GM12891 (cell line): ENCODE measurements at regions not wholly inside any gene's neighbourhood (a gene's known extent, or its start where the extent isn't known, plus 50 kb on each side); places are given as distances from the start of the nearest gene placed in this dataset.

ENCODE experiments used
- PAX5 ChIP-seq: IDR thresholded peaks from 2 replicates; pipeline ENCODE4 v1.6.1; 2011; ENCODE audit warnings: low read length, moderate library complexity, mild to moderate bottlenecking; ENCODE audit not compliant: insufficient read depth, severe bottlenecking
- POLR2A ChIP-seq: IDR thresholded peaks from 2 replicates; pipeline ENCODE4 v1.6.1; 2011; ENCODE audit warnings: low read depth, low read length, control low read depth
- POLR2AphosphoS5 ChIP-seq: IDR thresholded peaks from 2 replicates; pipeline ENCODE4 v1.6.1; 2011; ENCODE audit warnings: low read depth, low read length, control low read depth
- POU2F2 ChIP-seq: IDR thresholded peaks from 2 replicates; pipeline ENCODE4 v1.6.1; 2011; ENCODE audit warnings: low read depth, mild to moderate bottlenecking, control low read depth, low read length, moderate library complexity
- SPI1 ChIP-seq: IDR thresholded peaks from 2 replicates; pipeline ENCODE4 v1.6.1; 2011; ENCODE audit warnings: low read depth, low read length, control low read depth
- TAF1 ChIP-seq: IDR thresholded peaks from 2 replicates; pipeline ENCODE4 v1.6.1; 2011; ENCODE audit warnings: low read depth, low read length, control low read depth

- no peak for TF ChIP-seq POLR2A
- TF ChIP-seq POLR2AphosphoS5 = no peak
- TF ChIP-seq TAF1 = no peak
- TF ChIP-seq SPI1 = no peak
- no peak for TF ChIP-seq PAX5
- TF ChIP-seq POU2F2 = no peak
Measured at GRCh38 chr4:123168812-123169211, 227.8 kb upstream of the SPRY1 start.
